Superior temporal gyrus (tissue), 1 donor: ENCODE measurements at regions not wholly inside any gene's neighbourhood (a gene's known extent, or its start where the extent isn't known, plus 50 kb on each side); places are given as distances from the start of the nearest gene placed in this dataset.

Source experiments
- DNase-seq: peaks from one replicate; pipeline ENCODE4 v3.0.0-alpha.2; 2016; ENCODE audit errors: extremely low spot score

- DNase-seq: no peak
Observed at GRCh38 chr15:62834686-62835329, 207.7 kb upstream of the TPM1 start.

- DNase-seq: no peak
Observed at GRCh38 chr15:62835351-62835750, 207.2 kb upstream of the TPM1 start.

GRCh38 chr15:62835762-62836161, 206.8 kb upstream of the TPM1 start:
- DNase-seq: no peak

- no peak for DNase-seq
Observed at GRCh38 chr15:62840526-62841268, 201.8 kb upstream of the TPM1 start.

GRCh38 chr15:62841269-62841628, 201.3 kb upstream of the TPM1 start:
- DNase-seq: no peak

- DNase-seq: no peak
Observed at GRCh38 chr15:62841891-62842559, 200.5 kb upstream of the TPM1 start.

- DNase-seq: no peak
Observed at GRCh38 chr15:62843311-62843710, 199.2 kb upstream of the TPM1 start.

- DNase-seq: no peak
Observed at GRCh38 chr15:62844564-62845240, 197.8 kb upstream of the TPM1 start.

- no peak for DNase-seq
Observed at GRCh38 chr15:62845241-62846126, 197.1 kb upstream of the TPM1 start.

- DNase-seq: no peak
Observed at GRCh38 chr15:62846131-62846804, 196.3 kb upstream of the TPM1 start.

GRCh38 chr15:62846805-62847495, 195.6 kb upstream of the TPM1 start:
- DNase-seq: no peak

- DNase-seq: peak; percentile 89
Observed at GRCh38 chr15:62847900-62848489, 194.6 kb upstream of the TPM1 start.

- DNase-seq: no peak
Observed at GRCh38 chr15:62848632-62849050, 193.9 kb upstream of the TPM1 start.

- no peak for DNase-seq
Observed at GRCh38 chr15:62849316-62850106, 193.0 kb upstream of the TPM1 start.

- DNase-seq: no peak
Observed at GRCh38 chr15:62850318-62850717, 192.2 kb upstream of the TPM1 start.

- DNase-seq: no peak
Observed at GRCh38 chr15:62850791-62851291, 191.7 kb upstream of the TPM1 start.

- peak; percentile 70 for DNase-seq
Observed at GRCh38 chr15:62853114-62853840, 189.3 kb upstream of the TPM1 start.

- peak; percentile 4 for DNase-seq
Observed at GRCh38 chr15:62853841-62854225, 188.7 kb upstream of the TPM1 start.
